HCT116 (cell line): ENCODE measurements at regions not wholly inside any gene's neighbourhood (a gene's known extent, or its start where the extent isn't known, plus 50 kb on each side); places are given as distances from the start of the nearest gene placed in this dataset.

Experiments
- ATAC-seq: fragments of 200-7000 bp; cut with Tn5 transposase; 2 replicates; pipeline ENCODE4 v1.9.1; 2020; ENCODE audit warnings: mild to moderate bottlenecking, moderate library complexity
- BruUV-seq: library from RNA; stranded (reverse); fragments of 400-500 nt; replicated peaks from 2 replicates; lab custom pipeline; 2021; lab: Mats Ljungman, UMichigan
- CTCF ChIA-PET: fragments of 300-600 bp; sonication (Branson Sonifier 250); formaldehyde crosslinking; loops from one replicate; lab custom pipeline; 2021; ENCODE audit warnings: antibody characterized with exemption; lab: Charles Lee
- POLR2A ChIA-PET: fragments of 300-600, 350-600 bp; sonication (Branson Sonifier 250); formaldehyde crosslinking; loops from one replicate; lab custom pipeline; 2021; ENCODE audit warnings: antibody characterized with exemption; lab: Charles Lee
- RAD21 ChIA-PET, 2 experiments: fragments of 300-600 bp; sonication (Branson Sonifier 250); formaldehyde crosslinking; loops; one replicate each; lab custom pipeline; 2023; ENCODE audit warnings: low total read pairs in 2 of 2; ENCODE audit not compliant: uncharacterized antibody in 2 of 2, unreplicated experiment in 2 of 2, low non-redundant PET in 1 of 2; lab: Charles Lee
- DNase-seq: peaks from one replicate; pipeline ENCODE4 v3.0.0-alpha.2; 2010; ENCODE audit warnings: low read depth, low spot score
- H2AFZ ChIP-seq: fragments of 200-600 bp; shearing (Covaris generic), sonication (generic); 2 replicates; pipeline ENCODE4 v1.6.1; 2017; ENCODE audit warnings: low read depth, mixed run types, mixed read lengths, antibody characterized with exemption, low read length; ENCODE audit not compliant: poor library complexity, severe bottlenecking
- H3K27ac ChIP-seq: 2 replicates; pipeline ENCODE4 v1.5.1; 2012; ENCODE audit warnings: low read depth, low read length
- H3K27me3 ChIP-seq: fragments of 200-600 bp; sonication (generic); 2 replicates; pipeline ENCODE4 v1.6.1; 2016; ENCODE audit warnings: mixed run types, low read length, mixed read lengths; ENCODE audit not compliant: insufficient read depth
- H3K36me3 ChIP-seq, 2 experiments: fragments of 200-500 bp in 1 of 2; fragments of 200-600 bp in 1 of 2; sonication (Bioruptor generic) in 1 of 2; sonication (generic) in 1 of 2; 2 replicates each; pipeline versions ENCODE4 v1.5.1 to v1.6.1; 2014 to 2016; ENCODE audit warnings: low read length in 2 of 2, inconsistent platforms in 1 of 2, mixed read lengths in 1 of 2, mixed run types in 1 of 2; ENCODE audit not compliant: insufficient read depth in 2 of 2, control insufficient read depth in 1 of 2
- H3K4me1 ChIP-seq, 2 experiments: fragments of 200-600 bp in 1 of 2; sonication (generic) in 1 of 2; 2 replicates each; pipeline versions ENCODE4 v1.5.1 to v1.6.1; 2012 to 2017; ENCODE audit warnings: low read length in 2 of 2, inconsistent platforms in 1 of 2, mild to moderate bottlenecking in 1 of 2, mixed read lengths in 1 of 2, mixed run types in 1 of 2, moderate library complexity in 1 of 2; ENCODE audit not compliant: insufficient read depth in 2 of 2, control insufficient read depth in 1 of 2
- H3K4me2 ChIP-seq: fragments of 200-600 bp; sonication (generic); 2 replicates; pipeline ENCODE4 v1.6.1; 2017; ENCODE audit warnings: mixed run types, low read length, mixed read lengths
- H3K4me3 ChIP-seq, 2 experiments: fragments of 200-600 bp in 1 of 2; sonication (generic) in 1 of 2; replicated peaks in 1 of 2; 2 replicates each; pipeline ENCODE4 v1.5.1; 2011 to 2016; ENCODE audit warnings: low read length in 2 of 2, control low read depth in 1 of 2, low read depth in 1 of 2, mild to moderate bottlenecking in 1 of 2, mixed read lengths in 1 of 2, mixed run types in 1 of 2
- H3K79me2 ChIP-seq: fragments of 200-600 bp; sonication (generic); 2 replicates; pipeline ENCODE4 v1.6.1; 2017; ENCODE audit warnings: mild to moderate bottlenecking, mixed run types, low read length, moderate library complexity, mixed read lengths; ENCODE audit not compliant: insufficient read depth
- H3K9ac ChIP-seq: fragments of 200-600 bp; sonication (generic); 2 replicates; pipeline ENCODE4 v1.6.1; 2016; ENCODE audit warnings: low read length, mixed read lengths
- H3K9me2 ChIP-seq: fragments of 200-600 bp; sonication (generic), shearing (Covaris generic); 2 replicates; pipeline ENCODE4 v1.6.1; 2017; ENCODE audit warnings: mixed run types, mild to moderate bottlenecking, moderate library complexity; ENCODE audit not compliant: insufficient read depth
- H3K9me3 ChIP-seq, 2 experiments: fragments of 200-500 bp in 1 of 2; fragments of 200-600 bp in 1 of 2; sonication (Bioruptor generic) in 1 of 2; sonication (generic) in 1 of 2; 2 replicates each; pipeline ENCODE4 v1.6.1; 2014 to 2017; ENCODE audit warnings: low read length in 2 of 2, mixed read lengths in 2 of 2, inconsistent platforms in 1 of 2, low read depth in 1 of 2, mild to moderate bottlenecking in 1 of 2, mixed run types in 1 of 2, moderate library complexity in 1 of 2; ENCODE audit not compliant: control insufficient read depth in 1 of 2, insufficient read depth in 1 of 2
- H4K20me1 ChIP-seq: fragments of 200-600 bp; sonication (generic), shearing (Covaris generic); 2 replicates; pipeline ENCODE4 v1.6.1; 2017; ENCODE audit warnings: mixed run types, mild to moderate bottlenecking, moderate library complexity; ENCODE audit not compliant: insufficient read depth
- CEBPB ChIP-seq: IDR thresholded peaks from 2 replicates; pipeline ENCODE4 v1.6.1; 2012; ENCODE audit warnings: low read depth
- EZH2phosphoT487 ChIP-seq: fragments of 200-600 bp; IDR thresholded peaks from 2 replicates; pipeline ENCODE4 v1.6.1; 2018; ENCODE audit warnings: antibody characterized with exemption, borderline replicate concordance
- FOSL1 ChIP-seq: IDR thresholded peaks from 2 replicates; pipeline ENCODE4 v1.6.1; 2012; ENCODE audit warnings: low read depth
- POLR2A ChIP-seq: IDR thresholded peaks from 2 replicates; pipeline ENCODE4 v1.7.0; 2011; ENCODE audit warnings: borderline replicate concordance; ENCODE audit not compliant: insufficient read depth, insufficient read length; ENCODE audit errors: extremely low read depth
- POLR2AphosphoS5 ChIP-seq: IDR thresholded peaks from 2 replicates; pipeline ENCODE4 v1.6.1; 2011; ENCODE audit warnings: mild to moderate bottlenecking, low read depth, low read length, moderate library complexity
- RAD21 ChIP-seq: IDR thresholded peaks from 2 replicates; pipeline ENCODE4 v1.6.1; 2012; ENCODE audit warnings: low read depth, mild to moderate bottlenecking
- SP1 ChIP-seq: IDR thresholded peaks from 2 replicates; pipeline ENCODE4 v1.6.1; 2012; ENCODE audit warnings: low read depth
- TCF7L2 ChIP-seq: IDR thresholded peaks from 2 replicates; pipeline ENCODE4 v1.7.0; 2011; ENCODE audit warnings: borderline replicate concordance, inconsistent platforms; ENCODE audit not compliant: insufficient read depth, insufficient read length; ENCODE audit errors: extremely low read depth
- ZFX ChIP-seq: fragments of 450-650 bp; IDR thresholded peaks from 2 replicates; pipeline ENCODE4 v1.6.1; 2017
- ZNF274 ChIP-seq: fragments of 200-500 bp; sonication (Bioruptor generic); IDR thresholded peaks from 2 replicates; pipeline ENCODE4 v1.6.1; 2014; ENCODE audit warnings: mild to moderate bottlenecking, low read depth, low read length, inconsistent platforms
- intact Hi-C: fragments of 100-400 bp; cut with micrococcal nuclease; formaldehyde crosslinking; loops from 2 replicates; pipeline ENCODE4 v1.10.0; 2022
- TF ChIP-seq, protein P1 (sequence below), 3 experiments: fragments of 200-600 bp in 1 of 3; sonication (generic) in 1 of 3; IDR thresholded peaks in 2 of 3; conservative IDR thresholded peaks in 1 of 3; 2 replicates each; pipeline ENCODE4 v1.5.1; 2012 to 2017; ENCODE audit warnings: low read depth in 2 of 3, low read length in 2 of 3, antibody characterized with exemption in 1 of 3, borderline replicate concordance in 1 of 3, control low read depth in 1 of 3, mild to moderate bottlenecking in 1 of 3, mixed read lengths in 1 of 3, mixed run types in 1 of 3, moderate library complexity in 1 of 3; ENCODE audit not compliant: insufficient read depth in 1 of 3
- TF ChIP-seq, protein P2 (sequence below): IDR thresholded peaks from 2 replicates; pipeline ENCODE4 v1.6.1; 2011; ENCODE audit warnings: mild to moderate bottlenecking, low read length, moderate library complexity; ENCODE audit not compliant: insufficient replicate concordance; ENCODE audit errors: extremely low read depth
- TF ChIP-seq, protein P3 (sequence below): IDR thresholded peaks from 2 replicates; pipeline ENCODE4 v1.6.1; 2012

DNA sequence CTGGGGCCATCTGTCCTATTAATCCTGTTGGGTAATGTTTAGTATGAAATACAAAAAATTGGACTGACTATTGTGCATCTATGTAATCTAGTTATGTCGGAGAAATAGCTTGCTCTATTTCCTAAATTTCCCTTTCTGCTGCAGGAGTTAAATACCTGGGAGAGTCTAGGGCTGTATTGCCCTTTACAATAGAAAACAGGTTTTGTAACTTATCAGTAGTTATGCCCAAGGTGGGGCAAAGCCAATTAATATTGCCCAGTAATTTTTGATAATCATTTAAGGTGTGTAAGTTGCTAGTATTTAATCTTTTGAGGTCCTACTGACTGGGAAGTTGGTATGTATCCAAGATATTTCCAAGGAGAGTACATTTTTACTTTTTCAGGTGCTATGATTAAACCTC lies 838.1 kb downstream of the DACH1 start:
- H3K9me3 ChIP-seq, result peaks cover 0 to 3% of the 10 kb centered on the region in 2 experiments; a peak in 1 of 4 replicates

More for the DNA sequence above, 838.1 kb downstream of the DACH1 start:
- Histone ChIP-seq H3K36me3 (no peaks in the 10 kb centered on the region), H3K27me3 (no peaks in the 10 kb centered on the region), H3K4me1 (no peaks in the 10 kb centered on the region), H3K79me2 (no peaks in the 10 kb centered on the region), H3K27ac (no peak overlapping the region), H3K4me2 (no peak overlapping the region), H4K20me1 (no peaks in the 10 kb centered on the region), H3K4me3 (no peak overlapping the region), H3K9ac (no peak overlapping the region), H2AFZ (no peak overlapping the region), H3K9me2 (no peaks in the 10 kb centered on the region)
- ATAC-seq (no peak), DNase-seq (no peak)
- no TSS peak for BruUV-seq
- POLR2A ChIA-PET, result no interaction called here
- RAD21 ChIA-PET, result no interaction called here
- no peak for TF ChIP-seq POLR2A
- TF ChIP-seq, protein P1, sequence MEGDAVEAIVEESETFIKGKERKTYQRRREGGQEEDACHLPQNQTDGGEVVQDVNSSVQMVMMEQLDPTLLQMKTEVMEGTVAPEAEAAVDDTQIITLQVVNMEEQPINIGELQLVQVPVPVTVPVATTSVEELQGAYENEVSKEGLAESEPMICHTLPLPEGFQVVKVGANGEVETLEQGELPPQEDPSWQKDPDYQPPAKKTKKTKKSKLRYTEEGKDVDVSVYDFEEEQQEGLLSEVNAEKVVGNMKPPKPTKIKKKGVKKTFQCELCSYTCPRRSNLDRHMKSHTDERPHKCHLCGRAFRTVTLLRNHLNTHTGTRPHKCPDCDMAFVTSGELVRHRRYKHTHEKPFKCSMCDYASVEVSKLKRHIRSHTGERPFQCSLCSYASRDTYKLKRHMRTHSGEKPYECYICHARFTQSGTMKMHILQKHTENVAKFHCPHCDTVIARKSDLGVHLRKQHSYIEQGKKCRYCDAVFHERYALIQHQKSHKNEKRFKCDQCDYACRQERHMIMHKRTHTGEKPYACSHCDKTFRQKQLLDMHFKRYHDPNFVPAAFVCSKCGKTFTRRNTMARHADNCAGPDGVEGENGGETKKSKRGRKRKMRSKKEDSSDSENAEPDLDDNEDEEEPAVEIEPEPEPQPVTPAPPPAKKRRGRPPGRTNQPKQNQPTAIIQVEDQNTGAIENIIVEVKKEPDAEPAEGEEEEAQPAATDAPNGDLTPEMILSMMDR (IDR thresholded peaks at IDR 0.05 in 2 of 3, conservative IDR thresholded peaks at IDR 0.05 in 1 of 3; ENCODE audit: borderline replicate concordance in 1 of 3, insufficient read depth in 1 of 3, low read depth in 2 of 3, low read length in 2 of 3), result no peak
- TF ChIP-seq, protein P2, sequence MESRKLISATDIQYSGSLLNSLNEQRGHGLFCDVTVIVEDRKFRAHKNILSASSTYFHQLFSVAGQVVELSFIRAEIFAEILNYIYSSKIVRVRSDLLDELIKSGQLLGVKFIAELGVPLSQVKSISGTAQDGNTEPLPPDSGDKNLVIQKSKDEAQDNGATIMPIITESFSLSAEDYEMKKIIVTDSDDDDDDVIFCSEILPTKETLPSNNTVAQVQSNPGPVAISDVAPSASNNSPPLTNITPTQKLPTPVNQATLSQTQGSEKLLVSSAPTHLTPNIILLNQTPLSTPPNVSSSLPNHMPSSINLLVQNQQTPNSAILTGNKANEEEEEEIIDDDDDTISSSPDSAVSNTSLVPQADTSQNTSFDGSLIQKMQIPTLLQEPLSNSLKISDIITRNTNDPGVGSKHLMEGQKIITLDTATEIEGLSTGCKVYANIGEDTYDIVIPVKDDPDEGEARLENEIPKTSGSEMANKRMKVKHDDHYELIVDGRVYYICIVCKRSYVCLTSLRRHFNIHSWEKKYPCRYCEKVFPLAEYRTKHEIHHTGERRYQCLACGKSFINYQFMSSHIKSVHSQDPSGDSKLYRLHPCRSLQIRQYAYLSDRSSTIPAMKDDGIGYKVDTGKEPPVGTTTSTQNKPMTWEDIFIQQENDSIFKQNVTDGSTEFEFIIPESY, result no peak
- TF ChIP-seq FOSL1, result no peak
- no peak for TF ChIP-seq EZH2phosphoT487
- no peak for TF ChIP-seq ZFX
- TF ChIP-seq SP1, result no peak
- TF ChIP-seq RAD21, result no peak
- TF ChIP-seq, protein P3, sequence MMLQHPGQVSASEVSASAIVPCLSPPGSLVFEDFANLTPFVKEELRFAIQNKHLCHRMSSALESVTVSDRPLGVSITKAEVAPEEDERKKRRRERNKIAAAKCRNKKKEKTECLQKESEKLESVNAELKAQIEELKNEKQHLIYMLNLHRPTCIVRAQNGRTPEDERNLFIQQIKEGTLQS, result no peak
- no peak for TF ChIP-seq CEBPB
- no peak for TF ChIP-seq POLR2AphosphoS5
- TF ChIP-seq ZNF274, result no peak
- no peak for TF ChIP-seq TCF7L2
- intact Hi-C loops, result no loop called here
- CTCF ChIA-PET, result no interaction called here
